Large intestine (tissue), 3 donors: ENCODE measurements at regions not wholly inside any gene's neighbourhood (a gene's known extent, or its start where the extent isn't known, plus 50 kb on each side); places are given as distances from the start of the nearest gene placed in this dataset.
A peak's percentile ranks its signal among the peaks of the same experiment; 100 is the strongest.
"Not testable (repeated sequence)": the region's sequence is repeated elsewhere in the genome, so short reads cannot be mapped to it uniquely, and the experiment has no call there.

ENCODE experiments used
- DNase-seq, 2 donors: peaks; one replicate each; pipeline versions ENCODE4 v3.0.0 to v3.0.0-alpha.2; 2013
- H3K27ac ChIP-seq: one replicate; pipeline ENCODE4 v1.5.1; 2013; ENCODE audit warnings: low read length
- H3K27me3 ChIP-seq: 2 replicates; pipeline ENCODE4 v1.6.1; 2013; ENCODE audit warnings: low read length; ENCODE audit not compliant: control insufficient read depth, insufficient read depth
- H3K36me3 ChIP-seq: 2 replicates; pipeline ENCODE4 v1.6.1; 2013; ENCODE audit warnings: low read length; ENCODE audit not compliant: control insufficient read depth, insufficient read depth
- H3K4me1 ChIP-seq: one replicate; pipeline ENCODE4 v1.6.1; 2013; ENCODE audit warnings: low read length; ENCODE audit not compliant: control insufficient read depth, insufficient read depth
- H3K4me3 ChIP-seq: one replicate; pipeline ENCODE4 v1.5.1; 2013; ENCODE audit warnings: low read length
- H3K9me3 ChIP-seq: one replicate; pipeline ENCODE4 v1.6.1; 2013; ENCODE audit warnings: mild to moderate bottlenecking, low read depth, low read length, moderate library complexity; ENCODE audit not compliant: control insufficient read depth
- whole genome bisulfite sequencing: methylation state at CpG from one replicate; pipeline ENCODE4 v1.1.5; 2013; ENCODE audit warnings: low lambda C conversion rate; ENCODE audit not compliant: insufficient coverage; 5-methylcytosine and 5-hydroxymethylcytosine counted together

DNA sequence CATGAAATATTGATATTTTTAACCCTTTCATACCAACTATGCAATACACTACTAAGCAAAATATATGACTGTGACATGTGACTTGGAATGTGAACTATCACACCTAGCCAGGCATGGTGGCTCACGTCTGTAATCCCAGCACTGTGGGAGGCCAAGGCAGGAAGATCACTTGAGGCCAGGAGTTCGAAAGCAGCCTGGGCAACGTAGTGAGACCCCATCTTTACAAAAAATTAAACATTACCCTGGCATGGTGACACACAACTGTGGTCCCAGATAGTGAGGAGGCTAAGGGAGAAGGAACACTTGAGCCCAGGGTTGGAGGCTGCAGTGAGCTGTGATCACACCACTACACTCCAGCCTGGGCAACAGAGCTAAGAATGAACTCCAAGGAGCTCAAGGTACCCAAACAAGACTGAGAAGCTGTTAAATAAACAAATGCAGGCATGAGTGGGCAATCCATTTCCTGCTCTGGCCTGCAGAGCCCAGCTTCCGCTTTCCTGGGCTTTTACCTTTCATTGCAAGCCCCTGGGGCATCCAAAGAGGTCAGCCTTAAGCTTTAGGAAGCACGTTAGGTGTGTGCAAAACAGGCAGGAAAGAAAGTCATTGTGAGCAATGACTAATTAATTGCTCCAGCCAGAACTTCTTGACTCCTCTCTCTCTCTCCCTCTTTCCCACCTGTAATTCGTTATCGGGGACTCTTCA lies 162.1 kb upstream of the FOXK1 start:
- no peaks in the 10 kb centered on the region for H3K27me3 ChIP-seq
- no peaks in the 10 kb centered on the region for H3K36me3 ChIP-seq
- no peak for DNase-seq
- H3K27ac ChIP-seq = no peak overlapping the region
- no peaks in the 10 kb centered on the region for H3K9me3 ChIP-seq
- WGBS = no CpG with 5 or more reads among the region's 7 CpGs
- no peaks in the 10 kb centered on the region for H3K4me1 ChIP-seq
- H3K4me3 ChIP-seq = no peak overlapping the region

DNA sequence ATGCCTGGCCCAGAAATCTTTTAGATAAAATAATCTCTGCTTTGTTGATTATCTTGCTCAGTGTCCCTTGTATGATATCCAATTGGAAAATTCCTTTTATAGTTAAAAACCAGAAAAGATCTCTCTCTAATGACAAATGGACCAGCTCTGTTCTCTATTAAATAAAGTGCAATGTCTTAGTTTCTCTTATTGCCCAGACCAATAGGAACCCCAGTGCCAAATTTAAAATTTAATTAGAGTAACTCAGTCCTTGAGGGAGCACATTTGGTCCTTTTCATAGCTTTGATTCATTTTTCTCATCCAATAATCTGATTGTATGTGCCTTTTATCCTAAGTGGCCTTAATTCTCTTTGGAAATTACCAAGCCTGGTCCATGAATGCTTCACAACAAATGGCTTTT lies 158.9 kb upstream of the FOXK1 start:
- Histone ChIP-seq H3K36me3 (no peaks in the 10 kb centered on the region), H3K4me3 (no peak overlapping the region), H3K27ac (no peak overlapping the region), H3K9me3 (no peaks in the 10 kb centered on the region), H3K4me1 (no peaks in the 10 kb centered on the region), H3K27me3 (no peaks in the 10 kb centered on the region)
- DNase-seq = no peak

DNA sequence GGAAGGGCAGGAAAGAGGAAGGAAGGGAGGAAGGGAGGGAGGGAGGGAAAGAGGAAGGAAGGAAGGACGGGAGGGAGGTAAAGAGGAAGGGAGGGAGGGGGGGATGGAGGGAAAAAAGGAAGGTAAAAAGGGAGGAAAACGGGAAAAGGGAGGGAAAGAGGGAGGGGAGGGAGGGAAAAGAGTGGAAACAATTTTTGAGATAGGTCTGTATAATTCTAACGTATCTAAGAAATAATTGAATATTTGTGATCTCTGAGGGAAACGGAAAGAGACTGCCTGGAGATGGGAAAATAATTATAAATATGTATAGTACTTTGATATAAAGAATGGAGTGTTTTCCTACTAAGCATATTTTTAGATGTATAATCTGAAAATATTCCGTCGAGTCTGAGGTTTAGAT lies 158.2 kb upstream of the FOXK1 start:
- no peaks in the 10 kb centered on the region for H3K27me3 ChIP-seq
- no peak overlapping the region for H3K27ac ChIP-seq
- H3K4me1 ChIP-seq = no peaks in the 10 kb centered on the region
- WGBS = 76% methylated on average over 6 of the region's 6 CpGs
- H3K9me3 ChIP-seq = no peaks in the 10 kb centered on the region
- H3K36me3 ChIP-seq = no peaks in the 10 kb centered on the region
- H3K4me3 ChIP-seq = no peak overlapping the region
- DNase-seq = no peak

DNA sequence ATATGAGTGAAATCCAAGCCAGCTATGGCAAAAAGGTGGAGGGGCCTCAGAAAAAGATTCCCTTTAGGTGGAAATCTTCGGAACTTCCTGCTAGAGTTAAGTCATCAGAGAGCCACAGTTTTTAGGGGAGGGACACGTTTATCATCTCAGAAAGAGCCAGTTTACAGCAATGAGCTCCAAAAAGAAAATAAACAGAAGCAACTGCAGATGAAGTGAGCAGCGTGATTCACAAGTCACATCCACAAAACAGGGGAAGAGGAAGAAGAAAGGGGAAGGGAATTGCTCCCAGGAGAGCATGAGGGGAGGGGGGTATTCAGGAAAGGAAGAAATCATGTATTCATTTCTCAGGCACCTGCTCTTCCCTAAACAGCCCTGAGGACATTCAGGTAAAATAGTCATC lies 156.2 kb upstream of the FOXK1 start:
- H3K9me3 ChIP-seq = no peaks in the 10 kb centered on the region
- no peaks in the 10 kb centered on the region for H3K36me3 ChIP-seq
- no peaks in the 10 kb centered on the region for H3K27me3 ChIP-seq
- H3K4me3 ChIP-seq = no peak overlapping the region
- H3K27ac ChIP-seq = no peak overlapping the region
- no peaks in the 10 kb centered on the region for H3K4me1 ChIP-seq
- DNase-seq = no peak
- 40% methylated on average over 2 of the region's 3 CpGs for WGBS

DNA sequence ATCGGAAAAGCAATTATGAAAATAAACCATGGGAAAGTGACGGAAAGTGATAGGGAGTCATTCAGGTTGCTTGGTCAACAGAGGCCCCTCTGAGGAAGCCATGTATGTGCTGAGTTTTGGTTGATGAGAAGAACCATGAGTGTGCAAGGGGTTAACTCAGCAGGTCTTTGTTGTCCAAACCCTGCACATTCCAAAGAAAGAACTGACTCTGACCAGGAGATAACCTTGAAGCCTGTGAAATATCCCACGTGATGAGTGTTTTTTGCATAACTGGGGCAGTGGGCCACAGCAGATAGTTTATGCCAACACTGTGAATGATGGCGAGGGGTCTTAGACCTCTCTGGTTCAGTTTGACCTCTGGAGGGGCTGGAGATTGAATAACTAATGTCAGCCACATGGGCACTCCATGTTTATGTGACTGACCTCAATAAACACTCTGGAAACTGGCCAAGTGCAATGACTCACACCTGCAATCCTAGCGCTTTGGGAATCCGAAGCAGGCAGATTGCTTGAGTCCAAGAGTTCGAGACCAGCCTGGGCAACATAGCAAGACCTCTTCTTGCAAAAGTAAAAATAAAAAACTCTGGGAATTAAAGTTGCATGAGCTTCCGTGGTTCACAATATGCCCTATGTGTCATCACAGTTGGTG lies 154.0 kb upstream of the FOXK1 start:
- WGBS = 80% methylated on average over 1 of the region's 8 CpGs
- Histone ChIP-seq H3K27me3 (no peaks in the 10 kb centered on the region), H3K36me3 (no peaks in the 10 kb centered on the region), H3K4me1 (no peaks in the 10 kb centered on the region), H3K4me3 (no peak overlapping the region), H3K27ac (no peak overlapping the region), H3K9me3 (no peaks in the 10 kb centered on the region)
- DNase-seq = no peak

DNA sequence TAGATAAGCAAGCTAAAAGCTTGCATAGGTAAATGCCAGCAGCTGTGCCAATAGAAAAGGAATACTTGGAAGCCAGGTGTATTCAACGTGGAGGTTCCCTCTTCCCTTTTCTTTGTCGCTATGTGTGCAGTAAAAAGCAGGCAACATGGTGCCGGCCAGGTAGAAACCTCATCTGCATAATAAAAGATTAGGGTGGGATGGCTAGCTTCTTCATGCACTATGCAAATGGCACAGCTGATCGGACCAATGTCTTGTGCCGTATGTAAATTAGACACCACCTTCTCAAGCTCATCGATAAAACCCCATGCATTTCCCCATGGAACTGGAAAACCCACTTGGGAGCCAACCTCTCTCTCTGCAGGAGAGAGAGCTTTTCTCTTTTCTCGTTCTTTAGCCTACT lies 150.9 kb upstream of the FOXK1 start:
- no peak for DNase-seq
- Histone ChIP-seq H3K4me1 (no peaks in the 10 kb centered on the region), H3K9me3 (no peaks in the 10 kb centered on the region), H3K27me3 (no peaks in the 10 kb centered on the region), H3K27ac (no peak overlapping the region), H3K36me3 (no peaks in the 10 kb centered on the region), H3K4me3 (no peak overlapping the region)
- WGBS = 83% methylated on average over 1 of the region's 7 CpGs

DNA sequence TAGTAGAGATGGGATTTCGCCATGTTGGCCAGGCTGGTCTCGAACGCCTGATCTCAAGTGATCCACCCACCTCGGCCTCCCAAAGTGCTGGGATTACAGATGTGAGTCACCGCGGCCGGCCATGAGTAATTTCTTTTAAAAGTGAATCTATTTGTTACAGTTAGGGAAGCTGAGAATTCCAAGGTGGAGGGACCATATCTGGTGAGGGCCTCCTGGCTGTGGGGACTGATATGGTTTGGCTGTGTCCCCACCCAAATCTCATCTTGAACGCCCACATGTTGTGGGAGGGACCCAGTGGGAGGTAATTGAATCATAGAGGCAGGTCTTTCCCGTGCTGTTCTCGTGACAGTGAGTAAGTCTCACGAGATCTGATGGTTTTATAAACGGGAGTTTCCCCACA lies 148.8 kb upstream of the FOXK1 start:
- no CpG with 5 or more reads among the region's 12 CpGs for WGBS
- not testable (repeated sequence) for H3K27ac ChIP-seq, H3K36me3 ChIP-seq, H3K27me3 ChIP-seq, DNase-seq, H3K9me3 ChIP-seq, H3K4me3 ChIP-seq, H3K4me1 ChIP-seq

DNA sequence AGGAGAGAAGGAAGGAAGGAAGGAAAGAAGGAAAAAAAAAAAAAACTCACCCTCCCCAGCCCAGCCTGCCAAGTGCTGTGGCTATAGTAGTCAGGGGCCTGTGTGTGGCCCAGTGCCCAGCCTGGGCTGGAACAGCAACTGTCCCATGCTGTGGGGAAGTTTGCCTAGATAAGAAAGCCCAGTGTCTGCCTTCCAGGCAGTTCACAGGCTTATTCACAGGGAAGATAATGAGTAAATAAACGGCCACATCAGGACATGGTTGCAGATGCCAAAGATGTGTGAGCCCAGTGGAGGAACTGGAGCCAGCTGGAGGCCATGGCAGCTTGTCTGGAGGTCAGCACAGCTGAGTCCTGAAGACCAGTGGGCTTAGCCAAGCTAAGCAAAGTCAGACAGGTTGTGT lies 132.4 kb upstream of the FOXK1 start:
- DNase-seq = peak in 1 of 2 donors; percentile 5
- peaks cover 4% of the 10 kb centered on the region for H3K9me3 ChIP-seq
- no peaks in the 10 kb centered on the region for H3K27me3 ChIP-seq
- no peak overlapping the region for H3K27ac ChIP-seq
- H3K4me1 ChIP-seq = no peaks in the 10 kb centered on the region
- no peaks in the 10 kb centered on the region for H3K36me3 ChIP-seq
- no peak overlapping the region for H3K4me3 ChIP-seq
- WGBS = no CpG with 5 or more reads among the region's 1 CpG

DNA sequence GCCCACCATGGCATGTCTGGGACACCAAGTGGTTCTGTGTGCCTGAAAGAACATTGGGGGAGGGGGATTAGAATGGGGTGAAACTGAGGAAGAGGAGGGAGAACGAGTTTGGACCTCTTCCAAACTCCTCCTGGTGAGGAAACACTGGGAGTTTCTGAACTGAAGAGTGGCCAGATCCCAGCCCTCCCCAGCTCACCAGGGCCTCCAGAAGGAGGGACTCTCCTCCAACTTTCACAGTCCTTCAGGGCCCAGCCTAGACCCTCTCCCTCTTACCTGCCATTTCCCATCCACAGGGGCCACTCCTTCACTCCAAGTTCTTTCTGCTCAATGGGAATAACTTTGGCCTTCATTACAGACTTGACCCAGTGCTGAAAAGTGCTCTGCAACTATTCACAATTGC lies 132.0 kb upstream of the FOXK1 start:
- Histone ChIP-seq H3K27me3 (no peaks in the 10 kb centered on the region), H3K36me3 (no peaks in the 10 kb centered on the region), H3K4me3 (no peak overlapping the region), H3K27ac (no peak overlapping the region), H3K9me3 (peaks cover 4% of the 10 kb centered on the region), H3K4me1 (no peaks in the 10 kb centered on the region)
- no CpG with 5 or more reads among the region's 1 CpG for WGBS
- DNase-seq = no peak

DNA sequence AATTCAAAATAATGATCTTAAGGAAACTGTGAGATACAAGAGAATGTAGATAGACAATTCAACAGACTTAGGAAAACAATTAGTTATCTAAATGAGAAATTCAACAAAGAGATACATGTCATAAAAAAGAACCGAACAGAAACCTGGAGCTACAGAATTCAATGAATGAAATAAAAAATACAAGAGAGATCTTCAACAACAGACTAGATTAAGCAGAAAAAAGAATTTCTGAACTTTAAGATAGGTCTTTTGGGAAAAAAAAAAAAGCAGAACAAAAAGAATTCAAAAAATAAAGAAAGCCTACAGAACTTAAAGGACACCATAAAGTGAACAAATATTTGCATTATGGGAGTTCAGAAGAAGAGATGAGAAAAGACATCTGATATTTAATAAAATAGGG lies 129.1 kb upstream of the FOXK1 start:
- Histone ChIP-seq H3K4me3 (no peak overlapping the region), H3K36me3 (no peaks in the 10 kb centered on the region), H3K9me3 (peaks cover 4% of the 10 kb centered on the region), H3K4me1 (no peaks in the 10 kb centered on the region), H3K27ac (no peak overlapping the region), H3K27me3 (no peaks in the 10 kb centered on the region)
- WGBS = 93% methylated on average over 1 of the region's 1 CpG
- no peak for DNase-seq
